ENCODE measurements at regions not wholly inside any gene's neighbourhood (a gene's known extent, or its start where the extent isn't known, plus 50 kb on each side); places are given as distances from the start of the nearest gene placed in this dataset.
"Not testable (repeated sequence)": the region's sequence is repeated elsewhere in the genome, so short reads cannot be mapped to it uniquely, and the experiment has no call there.

- Histone ChIP-seq H3K9me3 (no peaks in the 10 kb centered on the region), H3K27ac (no peak overlapping the region), H3K27me3 (no peaks in the 10 kb centered on the region), H3K36me3 (no peaks in the 10 kb centered on the region), H3K4me3 (no peak overlapping the region), H3K4me1 (peaks cover 11% of the 10 kb centered on the region)
- intact Hi-C loops (cut with DNase I): no loop called here
- TF ChIP-seq POLR2A (IDR thresholded peaks at IDR 0.05) (no peak), POLR2AphosphoS5 (IDR thresholded peaks at IDR 0.05; ENCODE audit: insufficient read depth in 1 of 2, low read depth in 1 of 2) (no peak)
- TF ChIP-seq, protein P1, sequence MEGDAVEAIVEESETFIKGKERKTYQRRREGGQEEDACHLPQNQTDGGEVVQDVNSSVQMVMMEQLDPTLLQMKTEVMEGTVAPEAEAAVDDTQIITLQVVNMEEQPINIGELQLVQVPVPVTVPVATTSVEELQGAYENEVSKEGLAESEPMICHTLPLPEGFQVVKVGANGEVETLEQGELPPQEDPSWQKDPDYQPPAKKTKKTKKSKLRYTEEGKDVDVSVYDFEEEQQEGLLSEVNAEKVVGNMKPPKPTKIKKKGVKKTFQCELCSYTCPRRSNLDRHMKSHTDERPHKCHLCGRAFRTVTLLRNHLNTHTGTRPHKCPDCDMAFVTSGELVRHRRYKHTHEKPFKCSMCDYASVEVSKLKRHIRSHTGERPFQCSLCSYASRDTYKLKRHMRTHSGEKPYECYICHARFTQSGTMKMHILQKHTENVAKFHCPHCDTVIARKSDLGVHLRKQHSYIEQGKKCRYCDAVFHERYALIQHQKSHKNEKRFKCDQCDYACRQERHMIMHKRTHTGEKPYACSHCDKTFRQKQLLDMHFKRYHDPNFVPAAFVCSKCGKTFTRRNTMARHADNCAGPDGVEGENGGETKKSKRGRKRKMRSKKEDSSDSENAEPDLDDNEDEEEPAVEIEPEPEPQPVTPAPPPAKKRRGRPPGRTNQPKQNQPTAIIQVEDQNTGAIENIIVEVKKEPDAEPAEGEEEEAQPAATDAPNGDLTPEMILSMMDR (IDR thresholded peaks at IDR 0.05): no peak
- no peak for DNase-seq (ENCODE audit: extremely low spot score in 2 of 2)
Observed at GRCh38 chr1:88330201-88330600, 353.9 kb upstream of the PKN2 start.

DNA sequence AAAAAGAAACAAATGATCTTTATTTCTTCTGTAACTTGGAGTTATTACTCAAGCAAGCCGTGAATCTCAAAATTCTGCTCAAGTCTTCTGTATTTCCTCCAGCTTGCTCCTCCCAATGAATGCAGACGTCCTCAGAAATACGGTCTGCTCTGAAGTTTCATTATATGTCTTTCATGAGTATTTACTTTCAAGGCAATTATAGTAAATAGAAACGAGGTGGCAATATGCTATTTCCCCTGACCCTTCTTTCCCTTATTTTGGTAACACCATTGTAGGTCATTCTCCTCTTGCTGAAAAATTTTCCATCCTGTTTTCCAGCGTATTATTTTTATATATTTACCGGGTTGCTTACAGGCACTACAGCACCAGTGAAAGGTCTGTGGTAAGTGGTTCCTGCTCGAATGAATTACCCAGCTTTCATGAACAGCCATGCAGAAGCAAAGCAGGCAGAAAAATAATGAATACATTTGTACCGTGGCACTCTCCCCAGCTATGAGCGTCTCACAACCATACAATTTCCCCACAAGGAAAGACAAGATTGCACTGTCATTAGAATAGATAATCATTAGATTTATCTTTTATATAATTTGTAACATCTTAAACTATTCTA lies 350.9 kb upstream of the PKN2 start:
- no peaks in the 10 kb centered on the region for H3K27me3 ChIP-seq
- no peak for DNase-seq (ENCODE audit: extremely low spot score in 2 of 2)
- no peak for TF ChIP-seq POLR2A (IDR thresholded peaks at IDR 0.05)
- no peak for TF ChIP-seq POLR2AphosphoS5 (IDR thresholded peaks at IDR 0.05; ENCODE audit: insufficient read depth in 1 of 2, low read depth in 1 of 2)
- TF ChIP-seq, protein P1 (IDR thresholded peaks at IDR 0.05): no peak
- intact Hi-C loops (cut with DNase I): no loop called here
- no peaks in the 10 kb centered on the region for H3K4me1 ChIP-seq
- H3K9me3 ChIP-seq: no peaks in the 10 kb centered on the region
- no peaks in the 10 kb centered on the region for H3K36me3 ChIP-seq
- H3K27ac ChIP-seq: no peak overlapping the region
- no peak overlapping the region for H3K4me3 ChIP-seq

GRCh38 chr1:88341447-88341846 lies 342.6 kb upstream of the PKN2 start:
- intact Hi-C loops (cut with DNase I): no loop called here
- H3K9me3 ChIP-seq: no peaks in the 10 kb centered on the region

GRCh38 chr1:88342081-88342480 lies 342.0 kb upstream of the PKN2 start:
- H3K27me3 ChIP-seq; H3K4me3 ChIP-seq; H3K36me3 ChIP-seq; H3K9me3 ChIP-seq; DNase-seq (ENCODE audit: extremely low spot score in 2 of 2); intact Hi-C loops (cut with DNase I); H3K27ac ChIP-seq; H3K4me1 ChIP-seq: not testable (repeated sequence)

More at GRCh38 chr1:88341447-88341846, 342.6 kb upstream of the PKN2 start:
- no peak overlapping the region for H3K27ac ChIP-seq
- H3K4me1 ChIP-seq: no peaks in the 10 kb centered on the region
- TF ChIP-seq, protein P1 (IDR thresholded peaks at IDR 0.05): no peak
- TF ChIP-seq POLR2A (IDR thresholded peaks at IDR 0.05) (no peak), POLR2AphosphoS5 (IDR thresholded peaks at IDR 0.05; ENCODE audit: insufficient read depth in 1 of 2, low read depth in 1 of 2) (no peak)
- H3K4me3 ChIP-seq: no peak overlapping the region
- DNase-seq (ENCODE audit: extremely low spot score in 2 of 2): no peak
- no peaks in the 10 kb centered on the region for H3K27me3 ChIP-seq
- H3K36me3 ChIP-seq: no peaks in the 10 kb centered on the region

- Histone ChIP-seq H3K27ac (no peak overlapping the region), H3K9me3 (no peaks in the 10 kb centered on the region), H3K4me3 (no peak overlapping the region), H3K36me3 (no peaks in the 10 kb centered on the region), H3K27me3 (no peaks in the 10 kb centered on the region), H3K4me1 (no peaks in the 10 kb centered on the region)
- intact Hi-C loops (cut with DNase I): no loop called here
- TF ChIP-seq, protein P1 (IDR thresholded peaks at IDR 0.05): no peak
- TF ChIP-seq POLR2A (IDR thresholded peaks at IDR 0.05) (no peak), POLR2AphosphoS5 (IDR thresholded peaks at IDR 0.05; ENCODE audit: insufficient read depth in 1 of 2, low read depth in 1 of 2) (no peak)
- DNase-seq (ENCODE audit: extremely low spot score in 2 of 2): no peak
Observed at GRCh38 chr1:88350648-88351047, 333.4 kb upstream of the PKN2 start.
